DMS153 treated with DMSO at 0.1 percent for 48 hours (cell line): ENCODE measurements at regions not wholly inside any gene's neighbourhood (a gene's known extent, or its start where the extent isn't known, plus 50 kb on each side); places are given as distances from the start of the nearest gene placed in this dataset.
"Not testable (repeated sequence)": the region's sequence is repeated elsewhere in the genome, so short reads cannot be mapped to it uniquely, and the experiment has no call there.

Experiments used
- DNase-seq: peaks from one replicate; lab custom pipeline; 2025; ENCODE audit not compliant: unreplicated experiment; lab: John Stamatoyannopoulos, UW

GRCh38 chr7:37598824-37599223 is 84.7 kb upstream of the GPR141 start:
- DNase-seq: no peak

- DNase-seq: no peak
Observed at GRCh38 chr7:37601321-37601720, 82.2 kb upstream of the GPR141 start.

- DNase-seq: no peak
Observed at GRCh38 chr7:37604078-37604477, 79.5 kb upstream of the GPR141 start.

- not testable (repeated sequence) for DNase-seq
Observed at GRCh38 chr7:37617406-37617805, 66.2 kb upstream of the GPR141 start.

GRCh38 chr7:37633048-37633447 is 50.5 kb upstream of the GPR141 start:
- no peak for DNase-seq
